Astrocyte of the spinal cord (primary cell): ENCODE measurements at regions not wholly inside any gene's neighbourhood (a gene's known extent, or its start where the extent isn't known, plus 50 kb on each side); places are given as distances from the start of the nearest gene placed in this dataset.

ENCODE experiments used
- DNase-seq: peaks from one replicate; pipeline ENCODE4 v3.0.0; 2011; ENCODE audit warnings: low read depth, low spot score
- H3K4me3 ChIP-seq: 2 replicates; pipeline ENCODE4 v1.5.1; 2011; ENCODE audit warnings: low read depth, mild to moderate bottlenecking, low read length, moderate library complexity
- in situ Hi-C: cut with HindIII; loops from 2 replicates; pipeline ENCODE4 v1.10.0; 2017; ENCODE audit warnings: low sequenced_read_pairs
- TF ChIP-seq, protein P1 (sequence below): IDR thresholded peaks from 2 replicates; pipeline ENCODE4 v1.5.1; 2012; ENCODE audit warnings: low read depth, mild to moderate bottlenecking, low read length, inconsistent platforms

DNA sequence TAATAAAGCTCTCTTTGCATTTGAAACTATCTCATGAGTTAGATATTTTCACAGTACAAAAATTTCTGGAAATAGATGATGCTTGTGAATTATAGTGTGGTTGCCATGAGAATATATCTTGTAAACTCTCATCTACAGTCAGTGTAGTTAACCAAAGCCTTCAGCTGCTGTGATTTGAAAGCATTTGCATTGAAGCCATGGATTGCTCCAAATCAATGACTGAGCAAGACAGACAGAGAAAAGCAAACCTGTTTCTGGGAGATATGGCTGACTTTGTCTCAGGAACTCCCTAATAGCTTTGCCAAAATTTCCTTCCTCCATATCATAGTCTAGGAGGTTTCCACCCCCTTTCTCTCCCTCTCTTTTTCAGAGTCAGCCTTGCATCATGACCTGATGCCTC is 955.3 kb downstream of the REEP3 start:
- DNase-seq = no peak
- H3K4me3 ChIP-seq = no peak overlapping the region
- TF ChIP-seq, protein P1, sequence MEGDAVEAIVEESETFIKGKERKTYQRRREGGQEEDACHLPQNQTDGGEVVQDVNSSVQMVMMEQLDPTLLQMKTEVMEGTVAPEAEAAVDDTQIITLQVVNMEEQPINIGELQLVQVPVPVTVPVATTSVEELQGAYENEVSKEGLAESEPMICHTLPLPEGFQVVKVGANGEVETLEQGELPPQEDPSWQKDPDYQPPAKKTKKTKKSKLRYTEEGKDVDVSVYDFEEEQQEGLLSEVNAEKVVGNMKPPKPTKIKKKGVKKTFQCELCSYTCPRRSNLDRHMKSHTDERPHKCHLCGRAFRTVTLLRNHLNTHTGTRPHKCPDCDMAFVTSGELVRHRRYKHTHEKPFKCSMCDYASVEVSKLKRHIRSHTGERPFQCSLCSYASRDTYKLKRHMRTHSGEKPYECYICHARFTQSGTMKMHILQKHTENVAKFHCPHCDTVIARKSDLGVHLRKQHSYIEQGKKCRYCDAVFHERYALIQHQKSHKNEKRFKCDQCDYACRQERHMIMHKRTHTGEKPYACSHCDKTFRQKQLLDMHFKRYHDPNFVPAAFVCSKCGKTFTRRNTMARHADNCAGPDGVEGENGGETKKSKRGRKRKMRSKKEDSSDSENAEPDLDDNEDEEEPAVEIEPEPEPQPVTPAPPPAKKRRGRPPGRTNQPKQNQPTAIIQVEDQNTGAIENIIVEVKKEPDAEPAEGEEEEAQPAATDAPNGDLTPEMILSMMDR = no peak
- in situ Hi-C loops = no loop called here

DNA sequence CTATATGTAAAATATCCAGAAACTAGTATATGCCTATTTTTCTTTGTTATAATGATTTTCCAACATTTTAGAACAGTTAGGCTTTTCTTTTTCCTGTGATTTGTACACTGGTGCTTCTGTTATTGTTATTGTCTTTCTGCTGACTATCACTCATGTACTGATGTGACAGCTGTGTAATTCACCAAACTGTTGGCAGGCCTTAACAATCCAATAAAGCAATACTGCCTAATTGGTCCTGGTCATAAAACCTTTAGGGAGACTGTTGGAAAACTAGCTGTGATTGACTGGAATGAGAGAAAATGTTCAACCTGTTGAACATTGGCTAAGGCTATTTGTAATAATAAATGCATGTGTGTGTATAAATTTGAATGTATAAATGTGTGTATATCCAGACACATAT is 956.6 kb downstream of the REEP3 start:
- H3K4me3 ChIP-seq = no peak overlapping the region
- TF ChIP-seq, protein P1 = no peak
- in situ Hi-C loops = no loop called here
- DNase-seq = no peak

DNA sequence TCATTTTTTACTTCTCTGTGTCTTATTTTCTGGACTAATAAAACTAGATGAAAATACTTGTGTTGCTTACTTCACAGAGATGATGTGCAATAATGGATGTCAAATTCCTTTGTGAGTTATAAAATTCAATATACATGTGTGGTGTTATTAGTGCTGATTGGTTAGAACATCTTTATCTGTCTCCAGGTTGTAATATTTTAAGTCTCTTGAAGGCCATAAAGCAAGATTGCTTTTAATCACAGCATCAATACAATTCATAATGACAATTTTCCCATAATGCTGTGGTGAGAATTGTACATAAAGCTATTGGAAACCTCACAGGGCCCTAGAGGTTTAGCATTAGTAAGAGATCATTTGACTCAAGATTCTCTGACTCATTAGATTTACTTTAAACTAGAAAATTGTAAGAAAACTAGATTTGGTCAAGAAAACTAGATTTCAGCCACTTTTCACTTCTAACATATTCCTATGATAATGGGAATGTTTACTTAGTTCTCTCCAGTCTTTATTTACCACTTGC is 963.7 kb downstream of the REEP3 start:
- in situ Hi-C loops = no loop called here
- H3K4me3 ChIP-seq = no peak overlapping the region
- TF ChIP-seq, protein P1 = no peak
- DNase-seq = no peak

DNA sequence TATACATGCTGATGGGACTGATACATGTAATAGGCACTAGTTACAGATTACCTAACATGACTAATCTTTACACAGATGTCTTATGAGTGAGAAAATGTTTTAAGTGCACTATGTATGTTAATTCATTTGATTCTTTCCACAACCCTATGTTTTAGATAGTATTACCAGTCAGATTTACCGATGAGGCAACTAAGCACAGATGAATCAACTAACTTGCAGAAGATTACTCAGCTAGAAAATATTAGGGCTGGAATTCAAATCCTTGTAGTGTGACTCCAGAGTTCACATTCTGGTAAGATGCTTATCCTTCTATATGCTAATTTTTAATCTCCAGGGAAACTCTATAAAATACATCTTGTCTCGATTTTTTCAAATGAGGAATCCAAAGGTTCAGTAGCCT is 964.9 kb downstream of the REEP3 start:
- peak; percentile 49 for DNase-seq
- H3K4me3 ChIP-seq = no peak overlapping the region
- in situ Hi-C loops = no loop called here
- TF ChIP-seq, protein P1 = no peak

DNA sequence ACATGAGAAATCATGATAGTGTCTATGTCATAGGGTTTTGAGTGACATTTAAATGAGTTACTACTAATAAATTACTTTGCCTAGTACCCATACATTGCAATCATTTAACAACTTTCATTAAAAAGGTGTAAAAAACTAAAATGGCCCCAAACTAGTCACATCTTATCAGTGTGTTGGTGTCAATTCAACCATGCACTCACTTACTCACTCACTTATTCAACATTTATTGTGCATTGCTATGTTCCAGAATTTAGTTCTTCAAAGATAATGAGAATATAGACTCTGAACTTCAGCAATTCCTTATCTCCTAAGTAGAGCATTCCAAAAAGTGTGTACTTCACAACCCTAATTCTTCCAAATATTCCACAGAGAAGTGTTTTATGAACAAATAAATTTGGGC is 965.7 kb downstream of the REEP3 start:
- no peak for DNase-seq
- TF ChIP-seq, protein P1 = no peak
- in situ Hi-C loops = no loop called here
- H3K4me3 ChIP-seq = no peak overlapping the region

DNA sequence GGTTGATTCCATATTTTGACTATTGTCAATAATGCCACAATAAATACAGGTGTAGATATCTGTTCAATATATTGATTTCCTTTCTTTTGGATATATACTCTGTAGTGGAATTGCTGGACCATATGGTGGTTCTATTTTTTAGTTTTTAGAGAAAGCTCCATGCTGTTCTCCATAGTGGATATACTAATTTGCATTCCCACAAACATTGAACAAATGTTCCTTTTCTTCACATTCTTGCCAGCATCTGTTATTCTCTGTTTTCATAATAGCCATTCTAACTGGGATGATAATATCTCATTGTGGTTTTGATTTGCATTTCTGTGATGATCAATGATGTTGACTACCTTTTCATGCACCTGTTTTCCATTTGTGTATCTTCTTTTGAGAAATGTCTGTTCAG is 973.7 kb downstream of the REEP3 start:
- in situ Hi-C loops = no loop called here
- TF ChIP-seq, protein P1 = no peak
- no peak overlapping the region for H3K4me3 ChIP-seq
- DNase-seq = no peak

DNA sequence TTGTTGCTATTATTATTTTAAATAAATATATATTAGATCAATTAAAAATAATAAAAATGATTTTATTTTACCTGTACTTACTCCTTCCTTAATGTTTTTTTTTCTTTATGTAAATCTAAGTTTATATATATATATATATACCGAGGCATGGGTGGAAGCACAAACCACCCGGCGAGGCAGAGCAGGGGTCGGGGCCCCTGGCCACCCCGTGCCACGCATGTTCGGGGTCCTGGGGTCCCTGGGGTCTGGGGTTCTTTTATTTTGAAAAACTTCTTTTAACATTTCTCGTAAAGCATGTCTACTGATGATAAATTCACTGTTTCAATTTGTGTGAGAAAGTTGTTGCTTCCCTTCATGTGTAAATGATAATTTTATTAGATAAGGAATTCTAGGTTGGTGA is 976.1 kb downstream of the REEP3 start:
- TF ChIP-seq, protein P1 = no peak
- H3K4me3 ChIP-seq = no peak overlapping the region
- in situ Hi-C loops = no loop called here
- DNase-seq = no peak
